ENCODE measurements at regions not wholly inside any gene's neighbourhood (a gene's known extent, or its start where the extent isn't known, plus 50 kb on each side); places are given as distances from the start of the nearest gene placed in this dataset.

DNA sequence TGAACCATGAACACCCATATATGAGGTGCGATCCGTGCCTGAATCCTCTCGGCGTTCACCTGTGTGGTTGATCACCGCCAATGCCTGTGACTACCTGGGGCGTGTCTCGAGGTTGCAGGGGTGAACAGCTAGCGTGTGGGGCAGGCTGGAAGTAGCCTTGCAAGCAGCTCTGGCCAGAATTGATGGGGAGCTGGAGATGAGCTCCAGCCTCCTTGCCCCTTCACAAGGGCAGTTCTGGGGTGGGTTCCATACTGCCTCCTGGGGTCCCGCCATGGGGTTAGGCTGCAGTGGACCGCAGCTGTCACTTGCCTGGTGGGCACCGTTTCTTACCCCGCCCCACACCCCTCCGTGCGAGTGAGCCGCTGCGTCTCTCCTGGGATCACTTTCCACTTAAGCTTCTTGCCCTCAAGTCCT is 154.5 kb upstream of the SOX1 start:
- ChIA-PET POLR2A (no interaction called here), CTCF (no interaction called here)
- intact Hi-C loops (cut with micrococcal nuclease), result no loop called here

DNA sequence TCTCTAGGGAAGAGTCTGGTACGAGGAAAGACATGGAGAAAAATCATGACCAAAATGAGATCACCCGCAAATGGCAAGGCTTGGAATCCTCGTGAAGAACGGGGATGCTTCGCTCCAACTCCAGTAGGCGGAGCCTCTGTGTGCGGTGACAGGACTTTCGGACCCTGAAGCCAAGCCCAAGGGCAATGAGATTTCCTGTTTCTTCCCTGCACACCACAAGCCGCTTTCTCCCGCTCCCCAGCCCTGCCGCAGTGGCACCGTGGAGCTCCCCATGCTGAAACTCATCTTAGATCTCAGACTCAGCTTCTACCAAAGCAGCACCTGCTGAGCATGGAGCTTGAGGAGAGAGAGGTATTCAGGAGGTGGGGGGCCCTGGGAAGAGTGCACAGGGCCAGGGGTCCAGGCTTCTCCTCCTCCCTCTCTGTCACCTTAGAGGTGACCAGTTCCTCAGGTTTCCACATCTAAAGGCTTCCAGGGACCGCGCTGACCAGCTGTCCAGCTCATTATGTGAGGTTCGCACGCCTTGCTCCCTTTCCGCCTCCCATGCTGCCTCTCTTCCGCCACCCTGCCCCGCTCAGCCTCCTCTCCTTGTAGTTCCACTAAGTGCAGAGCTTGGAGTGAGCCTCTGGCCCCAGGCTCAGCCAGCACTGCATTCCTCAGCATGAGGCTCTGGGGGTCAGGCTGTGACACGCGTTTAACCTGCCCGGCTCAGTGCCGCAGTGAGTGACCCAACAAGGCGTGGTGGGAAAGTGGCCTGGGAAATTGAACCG is 153.8 kb upstream of the SOX1 start:
- intact Hi-C loops (cut with micrococcal nuclease), result no loop called here
- DNase-seq, result no peak
- POLR2A ChIA-PET, result no interaction called here

More for the DNA sequence above, 154.5 kb upstream of the SOX1 start:
- Histone ChIP-seq H2AFZ (ENCODE audit: insufficient read depth, low read depth, low read length, poor library complexity, severe bottlenecking) (no peak overlapping the region), H3K36me3 (replicated peaks in 1 of 2; ENCODE audit: control extremely low read depth in 1 of 2, control insufficient read depth in 1 of 2, extremely low read depth in 1 of 2, insufficient read depth in 2 of 2, low read length in 1 of 2) (no peaks in the 10 kb centered on the region), H3K79me2 (ENCODE audit: control insufficient read depth, insufficient read depth, low read length) (no peaks in the 10 kb centered on the region), H3K4me3 (ENCODE audit: control extremely low read depth in 1 of 5, extremely low read depth in 1 of 5, insufficient read depth in 1 of 5, low read depth in 2 of 5, low read length in 4 of 5) (no peak overlapping the region), H3K4me2 (replicated peaks; ENCODE audit: low read depth, low read length, poor library complexity, severe bottlenecking) (no peak overlapping the region), H4K20me1 (ENCODE audit: control insufficient read depth, insufficient read depth, low read length, poor library complexity, severe bottlenecking) (no peaks in the 10 kb centered on the region), H3K9me3 (ENCODE audit: control extremely low read depth in 1 of 3, control insufficient read depth in 2 of 3, insufficient read depth in 1 of 3, low read length in 2 of 3) (peaks cover 0 to 36% (median 0%) of the 10 kb centered on the region in 3 donors), H3K9ac (ENCODE audit: low read length) (no peak overlapping the region), H3K27ac (ENCODE audit: low read length in 2 of 2) (no peak overlapping the region), H3K27me3 (replicated peaks in 1 of 4; ENCODE audit: control extremely low read depth in 1 of 4, control insufficient read depth in 3 of 4, insufficient read depth in 4 of 4, low read length in 3 of 4) (no peaks in the 10 kb centered on the region), H3K4me1 (ENCODE audit: control insufficient read depth in 2 of 2, insufficient read depth in 2 of 2, low read length in 2 of 2) (no peaks in the 10 kb centered on the region)
- no peak overlapping the region for H3K4me3 Mint-ChIP-seq
- H3K9me3 Mint-ChIP-seq (ENCODE audit: insufficient read depth), result no peaks in the 10 kb centered on the region
- ATAC-seq (ENCODE audit: low read depth) (no peak), DNase-seq (no peak)
- no peak overlapping the region for H3K27ac Mint-ChIP-seq
- TF ChIP-seq, protein P1, sequence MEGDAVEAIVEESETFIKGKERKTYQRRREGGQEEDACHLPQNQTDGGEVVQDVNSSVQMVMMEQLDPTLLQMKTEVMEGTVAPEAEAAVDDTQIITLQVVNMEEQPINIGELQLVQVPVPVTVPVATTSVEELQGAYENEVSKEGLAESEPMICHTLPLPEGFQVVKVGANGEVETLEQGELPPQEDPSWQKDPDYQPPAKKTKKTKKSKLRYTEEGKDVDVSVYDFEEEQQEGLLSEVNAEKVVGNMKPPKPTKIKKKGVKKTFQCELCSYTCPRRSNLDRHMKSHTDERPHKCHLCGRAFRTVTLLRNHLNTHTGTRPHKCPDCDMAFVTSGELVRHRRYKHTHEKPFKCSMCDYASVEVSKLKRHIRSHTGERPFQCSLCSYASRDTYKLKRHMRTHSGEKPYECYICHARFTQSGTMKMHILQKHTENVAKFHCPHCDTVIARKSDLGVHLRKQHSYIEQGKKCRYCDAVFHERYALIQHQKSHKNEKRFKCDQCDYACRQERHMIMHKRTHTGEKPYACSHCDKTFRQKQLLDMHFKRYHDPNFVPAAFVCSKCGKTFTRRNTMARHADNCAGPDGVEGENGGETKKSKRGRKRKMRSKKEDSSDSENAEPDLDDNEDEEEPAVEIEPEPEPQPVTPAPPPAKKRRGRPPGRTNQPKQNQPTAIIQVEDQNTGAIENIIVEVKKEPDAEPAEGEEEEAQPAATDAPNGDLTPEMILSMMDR (IDR thresholded peaks at IDR 0.05), result no peak
- no peak for TF ChIP-seq EZH2 (IDR thresholded peaks at IDR 0.05; ENCODE audit: borderline replicate concordance, insufficient read depth, low read depth, low read length, poor library complexity, severe bottlenecking)
- H3K4me1 Mint-ChIP-seq, result no peaks in the 10 kb centered on the region
- H3K27me3 Mint-ChIP-seq, result no peaks in the 10 kb centered on the region
- WGBS (ENCODE audit: insufficient coverage), result 95% methylated on average over 16 of the region's 16 CpGs

More for the DNA sequence above, 153.8 kb upstream of the SOX1 start:
- CTCF ChIA-PET, result no interaction called here
- Histone ChIP-seq H4K20me1 (ENCODE audit: control insufficient read depth, insufficient read depth, low read length, poor library complexity, severe bottlenecking) (no peaks in the 10 kb centered on the region), H3K4me3 (ENCODE audit: control extremely low read depth in 1 of 5, extremely low read depth in 1 of 5, insufficient read depth in 1 of 5, low read depth in 2 of 5, low read length in 4 of 5) (no peak overlapping the region), H3K27me3 (replicated peaks in 1 of 4; ENCODE audit: control extremely low read depth in 1 of 4, control insufficient read depth in 3 of 4, insufficient read depth in 4 of 4, low read length in 3 of 4) (no peaks in the 10 kb centered on the region), H3K4me1 (ENCODE audit: control insufficient read depth in 2 of 2, insufficient read depth in 2 of 2, low read length in 2 of 2) (no peaks in the 10 kb centered on the region), H3K9ac (ENCODE audit: low read length) (no peak overlapping the region), H3K36me3 (replicated peaks in 1 of 2; ENCODE audit: control extremely low read depth in 1 of 2, control insufficient read depth in 1 of 2, extremely low read depth in 1 of 2, insufficient read depth in 2 of 2, low read length in 1 of 2) (no peaks in the 10 kb centered on the region), H3K79me2 (ENCODE audit: control insufficient read depth, insufficient read depth, low read length) (no peaks in the 10 kb centered on the region), H3K9me3 (ENCODE audit: control extremely low read depth in 1 of 3, control insufficient read depth in 2 of 3, insufficient read depth in 1 of 3, low read length in 2 of 3) (peaks cover 0 to 32% (median 0%) of the 10 kb centered on the region in 3 donors), H2AFZ (ENCODE audit: insufficient read depth, low read depth, low read length, poor library complexity, severe bottlenecking) (no peak overlapping the region), H3K27ac (ENCODE audit: low read length in 2 of 2) (no peak overlapping the region), H3K4me2 (replicated peaks; ENCODE audit: low read depth, low read length, poor library complexity, severe bottlenecking) (no peak overlapping the region)
- Mint-ChIP-seq H3K27me3 (no peaks in the 10 kb centered on the region), H3K9me3 (ENCODE audit: insufficient read depth) (no peaks in the 10 kb centered on the region), H3K27ac (no peak overlapping the region), H3K4me3 (no peak overlapping the region), H3K4me1 (no peaks in the 10 kb centered on the region)
- WGBS (ENCODE audit: insufficient coverage), result 88% methylated on average over 21 of the region's 25 CpGs
- no peak for ATAC-seq (ENCODE audit: low read depth)
- TF ChIP-seq, protein P1 (IDR thresholded peaks at IDR 0.05), result no peak
- no peak for TF ChIP-seq EZH2 (IDR thresholded peaks at IDR 0.05; ENCODE audit: borderline replicate concordance, insufficient read depth, low read depth, low read length, poor library complexity, severe bottlenecking)

All from B cell (primary cell).